ENCODE measurements at regions not wholly inside any gene's neighbourhood (a gene's known extent, or its start where the extent isn't known, plus 50 kb on each side); places are given as distances from the start of the nearest gene placed in this dataset.

GRCh38 chr15:93223803-93224202 lies 134.8 kb upstream of the RGMA start:
- in situ Hi-C loops (cut with HindIII; ENCODE audit: low sequenced_read_pairs): no loop called here

- in situ Hi-C loops (cut with HindIII; ENCODE audit: low sequenced_read_pairs): no loop called here
Observed at GRCh38 chr15:93221759-93222158, 132.7 kb upstream of the RGMA start.

- in situ Hi-C loops (cut with HindIII; ENCODE audit: low sequenced_read_pairs): no loop called here
Observed at GRCh38 chr15:93219859-93220420, 130.9 kb upstream of the RGMA start.

GRCh38 chr15:93217343-93217742 lies 128.3 kb upstream of the RGMA start:
- in situ Hi-C loops (cut with HindIII; ENCODE audit: low sequenced_read_pairs): no loop called here

- in situ Hi-C loops (cut with HindIII; ENCODE audit: low sequenced_read_pairs): no loop called here
Observed at GRCh38 chr15:93214106-93214505, 125.1 kb upstream of the RGMA start.

GRCh38 chr15:93213281-93213680 lies 124.3 kb upstream of the RGMA start:
- in situ Hi-C loops (cut with HindIII; ENCODE audit: low sequenced_read_pairs): no loop called here

GRCh38 chr15:93212578-93212977 lies 123.6 kb upstream of the RGMA start:
- in situ Hi-C loops (cut with HindIII; ENCODE audit: low sequenced_read_pairs): no loop called here

- in situ Hi-C loops (cut with HindIII; ENCODE audit: low sequenced_read_pairs): no loop called here
Observed at GRCh38 chr15:93210995-93211394, 122.0 kb upstream of the RGMA start.

GRCh38 chr15:93209690-93210445 lies 120.9 kb upstream of the RGMA start:
- in situ Hi-C loops (cut with HindIII; ENCODE audit: low sequenced_read_pairs): no loop called here

GRCh38 chr15:93206893-93207292 lies 117.9 kb upstream of the RGMA start:
- in situ Hi-C loops (cut with HindIII; ENCODE audit: low sequenced_read_pairs): no loop called here

- in situ Hi-C loops (cut with HindIII; ENCODE audit: low sequenced_read_pairs): no loop called here
Observed at GRCh38 chr15:93205413-93205812, 116.4 kb upstream of the RGMA start.

- in situ Hi-C loops (cut with HindIII; ENCODE audit: low sequenced_read_pairs): no loop called here
Observed at GRCh38 chr15:93203036-93203435, 114.0 kb upstream of the RGMA start.

- in situ Hi-C loops (cut with HindIII; ENCODE audit: low sequenced_read_pairs): no loop called here
Observed at GRCh38 chr15:93202405-93202804, 113.4 kb upstream of the RGMA start.

GRCh38 chr15:93201940-93202339 lies 112.9 kb upstream of the RGMA start:
- in situ Hi-C loops (cut with HindIII; ENCODE audit: low sequenced_read_pairs): no loop called here

GRCh38 chr15:93200837-93201226 lies 111.8 kb upstream of the RGMA start:
- in situ Hi-C loops (cut with HindIII; ENCODE audit: low sequenced_read_pairs): no loop called here

GRCh38 chr15:93200081-93200836 lies 111.2 kb upstream of the RGMA start:
- in situ Hi-C loops (cut with HindIII; ENCODE audit: low sequenced_read_pairs): no loop called here

GRCh38 chr15:93196135-93196670 lies 107.2 kb upstream of the RGMA start:
- in situ Hi-C loops (cut with HindIII; ENCODE audit: low sequenced_read_pairs): no loop called here

GRCh38 chr15:93195109-93195508 lies 106.1 kb upstream of the RGMA start:
- in situ Hi-C loops (cut with HindIII; ENCODE audit: low sequenced_read_pairs): no loop called here

- in situ Hi-C loops (cut with HindIII; ENCODE audit: low sequenced_read_pairs): no loop called here
Observed at GRCh38 chr15:93190238-93190637, 101.2 kb upstream of the RGMA start.

GRCh38 chr15:93189561-93189960 lies 100.5 kb upstream of the RGMA start:
- in situ Hi-C loops (cut with HindIII; ENCODE audit: low sequenced_read_pairs): no loop called here

- in situ Hi-C loops (cut with HindIII; ENCODE audit: low sequenced_read_pairs): no loop called here
Observed at GRCh38 chr15:93188236-93188635, 99.2 kb upstream of the RGMA start.

GRCh38 chr15:93185796-93186195 lies 96.8 kb upstream of the RGMA start:
- in situ Hi-C loops (cut with HindIII; ENCODE audit: low sequenced_read_pairs): no loop called here
